ENCODE measurements at regions not wholly inside any gene's neighbourhood (a gene's known extent, or its start where the extent isn't known, plus 50 kb on each side); places are given as distances from the start of the nearest gene placed in this dataset.
"Not testable (repeated sequence)": the region's sequence is repeated elsewhere in the genome, so short reads cannot be mapped to it uniquely, and the experiment has no call there.

GRCh38 chr9:95574866-95575553, 58.2 kb upstream of the PTCH1 start:
- Histone ChIP-seq H3K4me3 (ENCODE audit: low read length) (no peak overlapping the region), H3K36me3 (ENCODE audit: insufficient read depth, low read length) (no peaks in the 10 kb centered on the region), H3K9ac (ENCODE audit: low read depth, low read length) (no peak overlapping the region), H3K9me3 (ENCODE audit: insufficient read depth, low read depth, low read length) (no peaks in the 10 kb centered on the region), H3K4me1 (ENCODE audit: insufficient read depth, low read length) (peaks cover 13% of the 10 kb centered on the region), H3K27me3 (ENCODE audit: insufficient read depth, low read length) (peaks cover 3% of the 10 kb centered on the region; the same call in 1 of the 2 replicates), H3K27ac (ENCODE audit: low read depth, low read length) (no peak overlapping the region)
- whole genome bisulfite sequencing = 85% methylated on average over 14 of the region's 14 CpGs

GRCh38 chr9:95574176-95574575, 57.4 kb upstream of the PTCH1 start:
- H3K27me3 ChIP-seq (ENCODE audit: insufficient read depth, low read length) = peaks cover 3% of the 10 kb centered on the region; the same call in 1 of the 2 replicates
- H3K4me3 ChIP-seq (ENCODE audit: low read length) = no peak overlapping the region
- H3K27ac ChIP-seq (ENCODE audit: low read depth, low read length) = no peak overlapping the region
- WGBS = 77% methylated on average over 16 of the region's 16 CpGs
- H3K9me3 ChIP-seq (ENCODE audit: insufficient read depth, low read depth, low read length) = no peaks in the 10 kb centered on the region
- no peaks in the 10 kb centered on the region for H3K36me3 ChIP-seq (ENCODE audit: insufficient read depth, low read length)
- peaks cover 15% of the 10 kb centered on the region for H3K4me1 ChIP-seq (ENCODE audit: insufficient read depth, low read length)
- no peak overlapping the region for H3K9ac ChIP-seq (ENCODE audit: low read depth, low read length)

GRCh38 chr9:95573463-95573862, 56.7 kb upstream of the PTCH1 start:
- Histone ChIP-seq H3K27ac (ENCODE audit: low read depth, low read length) (no peak overlapping the region), H3K36me3 (ENCODE audit: insufficient read depth, low read length) (no peaks in the 10 kb centered on the region), H3K27me3 (ENCODE audit: insufficient read depth, low read length) (peaks cover 3% of the 10 kb centered on the region; the same call in 1 of the 2 replicates), H3K9me3 (ENCODE audit: insufficient read depth, low read depth, low read length) (no peaks in the 10 kb centered on the region), H3K9ac (ENCODE audit: low read depth, low read length) (no peak overlapping the region), H3K4me1 (ENCODE audit: insufficient read depth, low read length) (peaks cover 15% of the 10 kb centered on the region), H3K4me3 (ENCODE audit: low read length) (no peak overlapping the region)
- 91% methylated on average over 8 of the region's 8 CpGs for WGBS

GRCh38 chr9:95572381-95573151, 55.8 kb upstream of the PTCH1 start:
- Histone ChIP-seq H3K9ac (ENCODE audit: low read depth, low read length) (no peak overlapping the region), H3K9me3 (ENCODE audit: insufficient read depth, low read depth, low read length) (no peaks in the 10 kb centered on the region), H3K36me3 (ENCODE audit: insufficient read depth, low read length) (no peaks in the 10 kb centered on the region), H3K27me3 (ENCODE audit: insufficient read depth, low read length) (peaks cover 3% of the 10 kb centered on the region; the same call in 1 of the 2 replicates), H3K27ac (ENCODE audit: low read depth, low read length) (no peak overlapping the region), H3K4me1 (ENCODE audit: insufficient read depth, low read length) (peaks cover 15% of the 10 kb centered on the region), H3K4me3 (ENCODE audit: low read length) (no peak overlapping the region)
- WGBS = 90% methylated on average over 25 of the region's 25 CpGs

- no peak overlapping the region for H3K9ac ChIP-seq (ENCODE audit: low read depth, low read length)
- no peaks in the 10 kb centered on the region; the same call in 1 of the 2 replicates for H3K27me3 ChIP-seq (ENCODE audit: insufficient read depth, low read length)
- peaks cover 15% of the 10 kb centered on the region for H3K4me1 ChIP-seq (ENCODE audit: insufficient read depth, low read length)
- no peak overlapping the region for H3K4me3 ChIP-seq (ENCODE audit: low read length)
- no peak overlapping the region for H3K27ac ChIP-seq (ENCODE audit: low read depth, low read length)
- H3K36me3 ChIP-seq (ENCODE audit: insufficient read depth, low read length) = no peaks in the 10 kb centered on the region
- no peaks in the 10 kb centered on the region for H3K9me3 ChIP-seq (ENCODE audit: insufficient read depth, low read depth, low read length)
- 51% methylated on average over 11 of the region's 11 CpGs for WGBS
Observed at GRCh38 chr9:95570646-95571045, 53.9 kb upstream of the PTCH1 start.

- H3K4me3 ChIP-seq (ENCODE audit: low read length) = no peak overlapping the region
- no peak overlapping the region for H3K9ac ChIP-seq (ENCODE audit: low read depth, low read length)
- no peaks in the 10 kb centered on the region for H3K36me3 ChIP-seq (ENCODE audit: insufficient read depth, low read length)
- WGBS = 40% methylated on average over 22 of the region's 22 CpGs
- peaks cover 15% of the 10 kb centered on the region for H3K4me1 ChIP-seq (ENCODE audit: insufficient read depth, low read length)
- no peaks in the 10 kb centered on the region; the same call in 1 of the 2 replicates for H3K27me3 ChIP-seq (ENCODE audit: insufficient read depth, low read length)
- no peaks in the 10 kb centered on the region for H3K9me3 ChIP-seq (ENCODE audit: insufficient read depth, low read depth, low read length)
- H3K27ac ChIP-seq (ENCODE audit: low read depth, low read length) = no peak overlapping the region
Observed at GRCh38 chr9:95570150-95570549, 53.4 kb upstream of the PTCH1 start.

GRCh38 chr9:95568735-95569134, 52.0 kb upstream of the PTCH1 start:
- 95% methylated on average over 10 of the region's 10 CpGs for WGBS
- not testable (repeated sequence) for H3K27ac ChIP-seq (ENCODE audit: low read depth, low read length); H3K4me3 ChIP-seq (ENCODE audit: low read length); H3K27me3 ChIP-seq (ENCODE audit: insufficient read depth, low read length); H3K9me3 ChIP-seq (ENCODE audit: insufficient read depth, low read depth, low read length); H3K36me3 ChIP-seq (ENCODE audit: insufficient read depth, low read length); H3K9ac ChIP-seq (ENCODE audit: low read depth, low read length)
- peaks cover 15% of the 10 kb centered on the region for H3K4me1 ChIP-seq (ENCODE audit: insufficient read depth, low read length)
